GM21515 (cell line): ENCODE measurements at regions not wholly inside any gene's neighbourhood (a gene's known extent, or its start where the extent isn't known, plus 50 kb on each side); places are given as distances from the start of the nearest gene placed in this dataset.
A peak's percentile ranks its signal among the peaks of the same experiment; 100 is the strongest.
"Not testable (repeated sequence)": the region's sequence is repeated elsewhere in the genome, so short reads cannot be mapped to it uniquely, and the experiment has no call there.

Experiments used
- ATAC-seq: cut with Tn5 transposase; IDR thresholded peaks from one replicate; pipeline ENCODE4 v1.9.1; 2021; ENCODE audit not compliant: unreplicated experiment

DNA sequence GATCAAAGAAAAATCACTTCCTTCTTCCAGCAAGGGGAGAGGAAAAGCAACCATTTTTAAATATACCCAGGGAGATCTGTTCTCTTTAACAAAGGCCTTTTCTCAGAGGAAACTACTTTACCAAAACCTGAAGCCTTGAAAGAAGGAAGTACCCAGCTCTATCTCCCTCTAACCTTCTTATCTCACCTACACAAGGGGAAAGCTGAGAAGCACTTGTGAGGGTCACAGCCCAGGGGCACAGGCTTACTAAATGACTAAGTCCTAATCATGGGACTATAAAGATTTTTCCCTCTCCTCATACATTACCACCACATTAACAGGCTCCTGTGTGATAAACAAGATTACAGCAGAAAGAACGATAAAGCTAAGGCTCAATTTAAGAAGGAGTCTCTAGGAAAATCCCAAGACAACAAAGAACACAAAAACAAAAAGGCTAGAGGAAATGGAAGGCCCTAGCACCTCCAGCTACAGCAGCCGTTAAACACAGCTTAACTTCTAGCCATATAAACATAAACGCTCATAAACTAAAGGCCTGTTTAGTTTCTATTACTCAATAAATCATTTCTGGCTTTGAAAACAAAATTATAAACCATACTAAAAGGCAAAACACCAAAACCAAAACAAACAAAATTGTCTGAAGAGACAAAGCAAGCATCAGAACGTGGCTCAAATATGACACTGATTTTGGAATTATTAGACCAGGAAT lies 284.9 kb upstream of the ECI2 start:
- no peak for ATAC-seq

DNA sequence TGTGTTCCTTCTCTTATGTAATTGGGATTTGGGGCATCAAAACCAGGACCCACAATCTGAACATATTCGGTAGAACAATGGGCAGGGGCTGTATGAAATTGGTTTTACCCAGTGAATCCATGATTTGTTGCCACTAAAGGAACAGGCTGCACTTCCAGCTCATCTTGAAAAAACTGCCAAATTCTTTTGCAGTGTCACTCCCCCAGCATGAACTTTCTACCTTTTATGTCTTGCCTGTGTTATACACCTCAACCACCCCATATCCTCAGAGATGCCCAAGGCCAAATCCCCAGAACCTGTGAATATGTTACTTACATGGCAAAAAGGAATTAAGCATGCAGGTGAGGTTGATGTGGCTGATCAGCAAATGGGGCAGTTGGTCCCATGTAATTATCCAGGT lies 280.2 kb upstream of the ECI2 start:
- no peak for ATAC-seq

DNA sequence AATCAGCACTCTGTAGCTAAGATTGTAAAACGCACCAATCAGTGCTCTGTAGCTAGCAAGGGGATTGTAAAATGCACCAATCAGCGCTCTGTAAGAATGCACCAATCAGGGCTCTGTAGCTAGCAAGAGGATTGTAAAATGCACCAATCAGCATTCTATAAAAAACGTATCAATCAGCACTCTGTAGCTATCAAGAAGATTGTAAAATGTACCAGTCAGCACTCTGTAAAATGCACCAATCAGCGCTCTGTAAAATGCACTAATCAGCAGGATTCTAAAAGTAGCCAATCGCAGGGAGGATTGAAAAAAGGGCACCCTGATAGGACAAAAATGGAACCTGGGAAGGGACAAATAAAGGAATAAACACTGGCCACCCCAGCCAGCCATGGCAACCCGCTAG lies 278.7 kb upstream of the ECI2 start:
- ATAC-seq, result not testable (repeated sequence)

DNA sequence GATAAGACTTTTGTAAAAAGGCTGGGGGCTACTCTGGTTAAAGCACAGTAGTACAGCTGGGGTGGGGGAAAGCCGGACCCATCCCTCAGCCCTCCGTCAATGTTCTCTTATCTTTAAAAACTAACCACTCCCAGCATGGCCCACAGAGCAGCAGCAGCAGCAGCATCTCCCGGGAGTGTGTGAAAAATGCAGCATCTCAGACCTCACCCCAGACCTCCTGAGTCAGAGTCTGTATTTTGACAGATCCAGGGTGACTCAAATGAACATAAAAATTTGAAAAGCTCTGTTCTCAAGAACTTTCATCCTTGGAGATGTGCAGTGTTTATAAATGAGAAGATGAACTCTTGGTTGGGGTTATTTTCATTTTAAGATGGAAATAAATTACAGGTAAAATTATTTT lies 277.7 kb upstream of the ECI2 start:
- ATAC-seq, result no peak

DNA sequence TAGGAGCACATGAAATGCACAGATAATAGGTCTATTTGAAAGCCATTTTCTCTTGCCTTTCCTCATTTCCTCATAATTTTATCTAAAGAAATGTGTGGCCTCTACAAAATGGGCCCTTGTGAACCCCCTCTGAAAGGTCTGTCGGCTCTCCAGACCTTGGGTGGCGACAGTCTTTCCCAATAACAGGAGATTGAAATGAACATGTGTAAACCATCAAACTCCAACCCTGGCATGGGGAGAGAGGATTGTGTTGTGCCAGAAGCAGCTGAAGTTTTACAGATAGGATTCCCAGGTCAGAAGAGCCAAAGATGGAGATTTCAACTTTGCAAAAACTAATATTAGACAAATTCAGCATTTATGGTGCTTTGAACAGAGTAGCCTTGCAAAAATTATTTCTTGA lies 277.1 kb upstream of the ECI2 start:
- no peak for ATAC-seq

DNA sequence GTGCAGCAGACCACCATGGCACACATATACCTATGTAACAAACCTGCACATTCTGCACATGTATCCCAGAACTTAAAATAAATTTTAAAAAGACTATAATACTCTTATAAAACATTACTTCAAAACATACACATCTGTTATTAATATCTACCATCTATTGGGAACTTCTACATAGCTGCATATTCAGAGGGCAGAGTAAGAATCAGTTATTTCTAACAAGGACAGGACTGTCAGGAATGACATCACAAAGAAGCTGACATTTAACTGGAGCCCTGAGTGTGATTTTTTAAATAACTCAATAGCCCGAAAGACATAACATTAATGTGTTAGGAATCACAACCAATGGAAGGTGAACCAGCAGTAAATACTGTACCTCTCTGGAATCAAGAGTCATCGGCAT lies 276.7 kb upstream of the ECI2 start:
- no peak for ATAC-seq

DNA sequence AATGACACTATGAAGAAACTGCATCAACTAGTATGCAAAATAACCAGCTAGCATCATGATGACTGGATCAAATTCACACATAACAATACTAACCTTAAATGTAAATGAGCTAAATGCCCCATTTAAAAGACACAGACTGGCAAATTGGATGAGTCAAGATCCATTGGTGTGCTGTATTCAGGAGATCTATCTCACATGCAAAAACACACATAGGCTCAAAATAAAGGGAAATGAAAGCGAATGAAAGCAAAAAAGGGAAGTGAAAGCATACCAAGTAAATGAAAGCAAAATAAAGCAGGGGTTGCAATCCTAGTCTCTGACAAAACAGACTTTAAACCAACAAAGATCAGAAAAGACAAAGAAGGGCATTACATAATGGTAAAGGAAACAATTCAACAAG lies 272.3 kb upstream of the ECI2 start:
- ATAC-seq, result peak; percentile 98

DNA sequence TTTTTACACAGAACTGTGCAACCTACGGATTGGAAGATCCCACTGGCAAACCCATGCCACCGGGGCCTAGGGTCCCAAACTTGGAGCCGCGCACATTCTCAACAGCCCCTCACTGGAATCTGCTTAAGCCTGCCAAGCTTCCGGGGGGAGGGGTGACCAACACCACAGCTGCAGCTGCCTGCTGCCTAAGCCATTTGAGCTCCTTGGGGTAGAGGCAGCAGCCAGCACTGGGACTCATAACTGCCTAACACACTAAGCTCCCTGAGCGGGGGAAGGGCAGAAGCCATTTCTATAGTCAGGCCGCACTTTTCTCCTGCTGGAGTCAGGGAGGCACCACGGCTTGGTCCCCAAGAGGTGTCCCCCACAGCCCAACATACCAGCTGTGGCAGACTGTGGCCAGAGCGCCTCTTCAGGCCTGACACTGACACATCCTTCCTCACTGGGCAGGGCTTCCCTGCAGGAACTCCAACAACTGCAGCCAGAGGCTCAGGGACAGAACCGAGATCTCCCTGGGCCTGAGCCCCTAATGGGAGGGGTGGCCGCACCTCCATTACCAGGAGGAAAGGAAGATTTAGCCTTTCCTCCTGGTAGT lies 270.3 kb upstream of the ECI2 start:
- no peak for ATAC-seq

DNA sequence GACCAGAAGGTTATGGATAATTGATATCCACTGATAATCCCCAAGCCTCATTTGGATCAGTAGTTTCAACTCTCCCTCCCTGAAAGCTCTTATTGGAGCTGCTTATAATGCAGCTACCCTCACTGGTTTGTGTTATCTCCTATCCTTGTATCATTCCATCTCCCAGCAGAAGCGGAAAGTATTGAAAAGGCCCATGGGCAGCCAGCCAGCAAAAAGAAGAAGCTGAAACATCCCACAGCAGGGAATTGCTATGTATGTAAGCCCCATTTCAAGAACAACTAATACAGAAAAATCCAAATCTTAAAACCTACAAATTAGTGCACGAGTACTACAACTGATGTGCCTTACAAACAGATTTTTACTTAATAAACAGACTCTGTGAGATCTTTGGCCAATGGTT lies 269.0 kb upstream of the ECI2 start:
- ATAC-seq, result no peak

DNA sequence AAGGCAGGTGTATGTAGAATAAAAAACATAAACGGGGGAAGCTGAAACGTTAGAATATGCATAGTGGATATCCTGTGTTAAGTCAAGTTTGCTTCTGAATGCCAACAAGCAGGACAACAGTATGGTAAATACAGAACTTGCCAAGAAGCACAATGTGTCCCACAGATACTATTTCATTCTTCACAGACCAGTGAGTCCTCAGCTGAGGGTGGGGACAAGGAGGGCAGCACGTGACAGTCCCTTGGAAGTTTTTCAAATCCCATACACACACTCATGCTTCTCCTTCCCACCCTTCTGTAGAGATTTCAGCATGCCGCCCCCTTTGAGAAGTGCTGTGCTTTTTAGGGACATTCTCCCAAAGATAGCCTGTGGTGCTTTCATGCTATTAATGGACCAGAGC lies 268.5 kb upstream of the ECI2 start:
- ATAC-seq, result no peak

DNA sequence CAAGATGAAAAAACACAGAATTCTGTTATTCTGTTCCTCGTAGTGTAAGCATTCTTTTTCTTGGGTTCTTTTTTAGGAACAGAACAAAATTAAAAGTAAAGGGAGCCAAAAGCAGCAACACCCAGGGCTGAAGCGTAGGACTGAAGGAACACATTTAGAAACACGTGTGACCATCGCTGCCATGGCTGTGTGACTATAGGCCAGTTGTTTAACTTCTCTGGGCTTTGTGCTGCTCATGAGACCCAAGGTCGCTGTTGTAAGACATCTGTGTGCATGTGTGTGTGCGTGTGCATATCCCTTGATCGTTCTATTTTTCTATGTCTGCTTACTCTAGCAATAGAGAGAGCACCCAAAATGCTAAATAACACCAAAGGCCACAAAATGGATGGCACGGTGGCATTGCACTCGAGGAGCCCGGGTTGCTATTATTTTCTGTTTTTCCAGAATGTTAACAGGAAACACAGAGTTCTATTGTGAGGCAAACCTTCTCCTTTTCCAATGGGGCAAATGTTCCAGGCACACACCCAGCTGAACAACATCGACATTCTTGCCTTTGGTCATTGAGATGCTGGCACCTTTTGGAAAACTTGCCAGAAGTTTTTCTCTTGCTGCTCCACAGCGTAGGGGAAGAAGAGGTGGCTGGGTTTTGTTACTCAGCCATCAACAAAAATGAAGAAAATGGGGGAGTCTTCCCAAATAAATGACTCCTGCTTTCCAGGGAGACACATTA lies 267.8 kb upstream of the ECI2 start:
- ATAC-seq, result no peak

DNA sequence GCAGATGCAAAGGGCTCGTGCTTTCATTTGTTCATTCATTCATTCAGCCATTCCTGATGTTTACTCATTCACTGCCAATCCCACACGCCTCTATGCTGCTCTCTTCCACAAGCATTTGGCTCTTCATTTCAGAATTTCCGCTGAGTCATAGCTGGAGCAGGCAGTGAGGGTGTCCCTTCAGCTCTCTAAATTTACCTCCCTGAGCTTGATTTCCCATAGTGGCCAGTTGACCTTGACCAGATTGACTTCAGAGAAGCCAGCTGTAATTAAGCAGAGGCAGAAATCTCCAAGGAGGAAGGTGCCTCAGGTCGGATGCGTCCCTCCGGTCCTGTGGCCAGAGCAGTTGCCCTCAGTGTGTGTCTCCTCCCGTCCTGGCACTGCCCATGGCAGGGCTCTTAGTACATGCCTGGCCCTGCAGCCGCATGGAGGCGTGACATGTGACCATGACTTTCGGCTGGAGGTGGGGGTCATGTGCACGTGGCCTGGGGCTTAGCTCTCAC lies 267.2 kb upstream of the ECI2 start:
- no peak for ATAC-seq

DNA sequence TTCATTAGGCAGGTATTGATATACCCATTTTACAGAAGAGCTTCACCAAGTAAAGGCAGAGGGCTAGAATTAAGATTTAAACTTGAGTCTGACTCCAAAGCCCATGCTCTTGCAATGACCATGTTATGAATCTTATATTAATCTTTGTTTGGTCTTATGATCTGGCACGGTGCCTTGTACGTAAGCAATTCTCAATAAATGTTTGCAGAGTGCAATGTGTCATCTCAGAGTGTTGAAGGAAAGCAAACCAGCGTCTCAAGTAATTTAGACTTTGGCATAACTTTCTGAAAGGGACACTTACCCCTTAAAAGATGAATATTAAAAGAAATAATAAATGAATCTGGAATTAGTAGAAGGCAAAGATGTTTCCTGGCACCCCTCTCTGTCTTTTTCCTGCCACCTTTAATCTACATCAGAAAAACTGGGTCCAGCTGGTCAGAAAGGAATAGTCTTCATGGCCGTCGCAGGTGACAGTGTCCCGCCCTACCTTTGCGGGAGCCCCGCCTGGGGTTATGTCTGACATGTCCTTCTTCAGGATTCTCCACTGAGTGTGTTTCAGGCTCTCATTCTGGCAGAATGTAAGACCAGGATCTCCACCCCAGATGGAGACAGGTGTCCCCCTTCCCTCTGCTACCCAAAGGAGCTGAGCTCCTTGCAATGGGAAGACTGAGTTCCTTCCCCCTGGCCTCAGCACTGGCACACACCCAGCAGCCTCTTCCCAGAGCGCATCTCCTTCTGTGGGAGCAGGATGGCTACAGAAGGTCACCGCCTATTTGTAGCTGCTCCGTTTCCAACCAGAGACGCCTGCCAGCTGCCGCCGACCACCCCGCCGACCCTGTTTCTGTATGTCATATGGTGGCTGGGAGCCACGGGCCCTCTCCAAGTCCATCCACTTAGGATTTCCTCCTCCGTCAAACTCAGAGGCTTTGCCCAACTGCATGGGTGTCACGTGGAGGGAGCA lies 266.3 kb upstream of the ECI2 start:
- ATAC-seq, result no peak

DNA sequence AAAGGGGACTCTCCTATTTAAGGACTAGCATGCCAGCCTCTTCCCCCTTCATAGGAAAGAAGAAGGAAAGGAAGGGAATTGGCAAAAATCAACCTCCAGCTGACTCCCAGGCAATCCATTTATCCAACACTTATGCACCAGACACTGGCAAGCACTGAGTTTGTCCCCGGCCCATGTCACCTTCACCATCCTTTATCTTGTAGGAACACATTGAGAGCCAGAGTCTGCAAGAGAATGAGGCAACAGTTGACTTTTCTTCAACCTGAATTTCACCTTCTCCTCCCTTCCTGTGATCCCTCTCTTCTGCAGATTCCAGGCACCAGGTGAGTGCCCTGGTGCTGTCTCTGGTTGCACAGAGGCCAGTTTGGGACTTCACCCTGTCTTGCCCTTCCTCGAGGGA lies 264.3 kb upstream of the ECI2 start:
- ATAC-seq, result no peak

DNA sequence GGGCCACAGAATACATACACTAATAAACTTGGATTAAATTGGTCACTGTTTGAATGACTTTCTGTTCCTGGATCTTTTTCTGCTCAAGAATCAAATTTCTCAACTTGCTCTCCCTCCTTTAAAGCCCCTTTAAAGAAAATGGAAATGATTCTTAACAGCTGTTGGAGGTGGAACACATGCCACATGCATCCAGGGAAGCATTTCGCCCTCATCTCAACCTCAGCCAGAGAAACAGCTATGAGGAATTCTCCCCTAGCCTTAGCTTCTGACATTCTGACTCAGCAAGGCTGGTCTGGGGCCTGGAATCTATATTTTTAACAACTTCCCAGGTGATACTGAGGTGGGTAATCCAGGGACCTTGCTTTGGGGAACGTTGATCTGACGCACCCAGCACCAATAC lies 263.4 kb upstream of the ECI2 start:
- no peak for ATAC-seq

DNA sequence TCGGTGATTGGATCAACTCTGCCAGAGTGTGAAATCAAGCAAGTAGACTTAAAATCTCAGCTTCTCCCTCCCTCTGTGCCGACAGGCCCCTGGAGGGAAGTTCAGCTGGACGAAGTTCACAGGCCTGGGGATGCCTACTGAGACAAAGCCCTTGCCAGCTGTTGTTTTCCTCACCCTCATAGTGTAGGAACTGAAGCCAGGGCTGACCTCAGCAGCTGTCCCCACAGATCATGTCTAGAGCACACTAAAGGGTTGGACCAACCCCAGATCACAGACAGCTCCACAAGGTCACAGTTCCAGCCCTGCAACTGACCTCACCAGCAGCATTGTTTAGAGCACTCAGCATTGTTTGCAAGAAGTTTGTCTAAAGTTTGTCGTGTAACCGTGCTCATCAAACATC lies 261.9 kb upstream of the ECI2 start:
- no peak for ATAC-seq

DNA sequence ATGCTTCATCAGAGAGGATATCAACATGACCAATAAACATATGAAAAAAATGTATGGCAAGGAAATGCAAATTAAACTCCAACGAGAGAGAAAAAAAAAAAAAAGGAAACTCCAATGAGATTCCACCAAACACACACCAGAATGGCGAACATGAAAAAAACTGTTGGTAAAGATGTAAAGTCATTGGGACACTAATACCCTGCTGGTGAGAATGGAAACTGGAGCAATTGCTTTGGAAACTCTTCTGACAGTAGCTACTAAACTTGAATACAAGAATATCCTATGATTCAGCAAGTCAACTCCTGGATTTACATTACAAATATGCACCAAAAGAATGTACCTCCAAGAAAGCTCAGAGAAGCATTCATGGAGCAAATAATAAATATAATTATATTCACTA lies 260.7 kb upstream of the ECI2 start:
- no peak for ATAC-seq

DNA sequence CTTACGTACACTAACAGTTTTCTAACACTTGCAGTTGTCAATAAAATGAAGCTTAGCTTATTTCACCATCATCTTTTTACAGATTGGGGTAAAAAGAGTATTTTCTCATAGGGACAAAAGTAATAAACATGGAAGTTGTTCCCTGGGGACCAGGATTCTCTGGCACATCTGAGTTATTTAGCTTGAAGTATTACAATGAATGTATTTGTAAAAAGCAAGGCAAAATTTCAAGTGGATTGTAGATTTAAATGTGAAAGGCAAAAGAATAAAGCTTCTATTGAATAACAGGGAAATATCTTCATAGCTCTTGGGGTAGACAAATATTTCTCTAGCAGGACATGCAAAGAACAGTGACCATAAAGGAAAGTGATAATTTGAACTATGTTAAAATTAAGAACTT lies 260.0 kb upstream of the ECI2 start:
- no peak for ATAC-seq

DNA sequence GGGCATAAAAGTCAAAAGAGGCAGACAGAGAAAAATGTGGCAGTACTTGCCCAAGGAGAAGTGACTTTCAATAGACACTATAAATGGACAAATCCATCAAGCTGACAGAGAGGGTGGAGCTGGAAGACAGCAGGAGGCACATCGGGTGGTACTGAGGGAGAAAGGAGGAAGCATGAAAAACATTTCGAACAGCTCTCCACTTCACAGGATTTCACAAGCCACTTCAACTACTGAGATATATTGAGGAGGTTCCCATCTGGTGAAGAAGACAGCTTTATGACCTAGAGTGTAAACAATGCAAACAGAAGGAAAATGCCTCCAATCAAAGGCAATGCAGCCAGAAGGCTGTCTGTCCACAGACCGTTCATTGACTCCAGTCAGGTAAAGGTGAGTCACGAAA lies 259.4 kb upstream of the ECI2 start:
- ATAC-seq, result no peak

DNA sequence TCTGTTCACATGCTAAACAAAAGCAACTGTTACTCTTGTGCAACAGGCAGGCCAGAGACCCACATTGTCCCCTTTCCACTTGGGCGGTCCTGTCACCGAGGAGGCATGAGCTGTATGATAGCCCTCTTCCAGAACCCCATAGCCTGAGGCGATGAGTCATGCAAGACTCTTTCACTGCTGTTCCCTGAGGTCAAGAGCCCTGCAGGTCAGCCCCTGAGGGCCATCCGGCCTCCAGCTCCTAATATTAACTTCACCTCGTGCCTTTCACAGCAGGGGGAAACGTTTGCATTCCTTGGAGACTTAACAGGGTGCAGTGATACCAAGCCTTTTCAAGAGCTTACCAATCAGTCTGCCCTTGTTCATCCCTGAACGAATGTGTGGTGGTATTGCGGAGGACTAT lies 253.3 kb upstream of the ECI2 start:
- no peak for ATAC-seq

DNA sequence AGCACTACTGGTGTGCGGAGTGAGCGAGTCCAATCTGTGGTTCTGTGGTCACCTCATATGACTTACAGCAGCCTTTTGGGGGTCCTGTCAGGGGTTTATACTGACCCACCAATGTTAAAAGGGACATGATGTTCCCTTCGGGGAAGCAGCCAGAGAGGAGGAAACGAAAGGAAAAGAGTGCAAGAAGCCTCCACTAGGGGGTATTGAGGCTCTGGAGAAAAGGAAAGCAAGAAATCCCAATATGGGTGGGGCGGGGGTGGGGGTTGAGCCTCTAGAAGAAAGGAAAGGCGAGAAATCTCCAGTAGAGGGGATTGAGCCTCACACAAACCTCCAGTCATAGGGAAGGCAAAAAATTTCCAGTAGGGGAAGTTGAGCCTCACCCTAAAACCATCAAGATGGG lies 249.3 kb upstream of the ECI2 start:
- ATAC-seq, result no peak
